ENCODE measurements at regions not wholly inside any gene's neighbourhood (a gene's known extent, or its start where the extent isn't known, plus 50 kb on each side); places are given as distances from the start of the nearest gene placed in this dataset.
A peak's percentile ranks its signal among the peaks of the same experiment; 100 is the strongest.

GRCh38 chr10:130691776-130692175 lies 555.6 kb downstream of the GLRX3 start:
- H2AK5ac ChIP-seq (ENCODE audit: low read length), result no peak overlapping the region
- no peak overlapping the region for H2BK5ac ChIP-seq (ENCODE audit: low read length)
- H3K9ac ChIP-seq (ENCODE audit: low read length), result no peak overlapping the region
- H3K27me3 ChIP-seq (ENCODE audit: insufficient read depth, low read length, poor library complexity), result no peaks in the 10 kb centered on the region
- no peak for DNase-seq
- H3K36me3 ChIP-seq (ENCODE audit: control insufficient read depth, insufficient read depth, low read length), result no peaks in the 10 kb centered on the region
- no peaks in the 10 kb centered on the region for H3K4me1 ChIP-seq (ENCODE audit: control insufficient read depth, low read depth, low read length)
- H2BK15ac ChIP-seq (replicated peaks; ENCODE audit: low read depth), result no peak overlapping the region
- H3K79me2 ChIP-seq (ENCODE audit: control insufficient read depth, insufficient read depth, low read length), result no peaks in the 10 kb centered on the region
- no peak overlapping the region for H4K5ac ChIP-seq (ENCODE audit: low read length)
- H3K18ac ChIP-seq (ENCODE audit: low read length), result no peak overlapping the region
- no peak overlapping the region for H3K23ac ChIP-seq (ENCODE audit: low read length)
- H3K79me1 ChIP-seq (ENCODE audit: low read length), result no peaks in the 10 kb centered on the region
- H2BK120ac ChIP-seq (ENCODE audit: low read depth, low read length), result no peak overlapping the region
- H3K56ac ChIP-seq (ENCODE audit: low read length), result no peak overlapping the region
- no peak overlapping the region for H3K27ac ChIP-seq (ENCODE audit: low read depth, low read length)
- H4K8ac ChIP-seq (ENCODE audit: low read depth, low read length), result no peak overlapping the region
- H3K4me2 ChIP-seq (ENCODE audit: low read length), result no peak overlapping the region
- H3K4ac ChIP-seq (ENCODE audit: low read depth, low read length), result no peak overlapping the region
- H3K4me3 ChIP-seq (ENCODE audit: low read length), result no peak overlapping the region
- no CpG with 5 or more reads among the region's 3 CpGs for WGBS (ENCODE audit: extremely low coverage, insufficient coverage, low lambda C conversion rate)

- H3K18ac ChIP-seq (ENCODE audit: low read length), result no peak overlapping the region
- H3K4me2 ChIP-seq (ENCODE audit: low read length), result no peak overlapping the region
- no peaks in the 10 kb centered on the region for H3K36me3 ChIP-seq (ENCODE audit: control insufficient read depth, insufficient read depth, low read length)
- no peak overlapping the region for H3K56ac ChIP-seq (ENCODE audit: low read length)
- no peak overlapping the region for H2BK15ac ChIP-seq (replicated peaks; ENCODE audit: low read depth)
- no CpG with 5 or more reads among the region's 9 CpGs for WGBS (ENCODE audit: extremely low coverage, insufficient coverage, low lambda C conversion rate)
- H3K79me2 ChIP-seq (ENCODE audit: control insufficient read depth, insufficient read depth, low read length), result no peaks in the 10 kb centered on the region
- no peak overlapping the region for H4K8ac ChIP-seq (ENCODE audit: low read depth, low read length)
- H2BK120ac ChIP-seq (ENCODE audit: low read depth, low read length), result no peak overlapping the region
- no peaks in the 10 kb centered on the region for H3K27me3 ChIP-seq (ENCODE audit: insufficient read depth, low read length, poor library complexity)
- H2BK5ac ChIP-seq (ENCODE audit: low read length), result no peak overlapping the region
- H3K4me3 ChIP-seq (ENCODE audit: low read length), result no peak overlapping the region
- H3K27ac ChIP-seq (ENCODE audit: low read depth, low read length), result no peak overlapping the region
- no peak overlapping the region for H3K9ac ChIP-seq (ENCODE audit: low read length)
- H3K79me1 ChIP-seq (ENCODE audit: low read length), result no peaks in the 10 kb centered on the region
- H4K5ac ChIP-seq (ENCODE audit: low read length), result no peak overlapping the region
- H3K4me1 ChIP-seq (ENCODE audit: control insufficient read depth, low read depth, low read length), result no peaks in the 10 kb centered on the region
- no peak overlapping the region for H3K4ac ChIP-seq (ENCODE audit: low read depth, low read length)
- H3K23ac ChIP-seq (ENCODE audit: low read length), result no peak overlapping the region
- no peak overlapping the region for H2AK5ac ChIP-seq (ENCODE audit: low read length)
- DNase-seq, result no peak
These were observed 560.7 kb downstream of the GLRX3 start for GRCh38 chr10:130696870-130697269.

DNA sequence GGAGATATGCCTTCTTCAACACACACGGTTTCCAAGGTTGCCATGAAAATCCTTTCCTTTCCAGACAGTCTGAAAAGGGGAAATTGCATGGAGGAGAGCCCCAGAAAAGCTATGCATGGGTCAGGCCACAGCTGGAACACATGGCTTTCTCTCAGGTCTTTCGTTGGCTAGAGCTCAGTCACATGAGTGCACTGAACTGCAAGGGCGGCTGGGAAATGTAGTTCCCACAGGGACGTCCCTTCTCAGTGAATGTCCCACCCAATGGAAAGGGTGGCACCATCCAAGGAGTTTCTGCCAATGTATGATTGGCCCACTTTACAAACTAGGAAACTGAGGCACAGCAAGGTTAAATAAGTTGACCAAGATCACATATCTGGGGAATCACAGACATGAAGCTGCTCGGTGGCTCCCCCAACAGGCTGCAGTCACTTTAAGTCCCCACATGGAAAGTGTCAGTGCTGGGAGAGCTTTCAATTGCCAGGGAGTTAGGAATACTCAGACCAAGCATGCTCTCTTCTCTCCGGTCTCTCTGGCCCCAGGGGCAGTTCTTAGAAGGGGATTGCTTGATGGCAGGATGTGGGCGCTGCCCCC lies 571.3 kb downstream of the GLRX3 start:
- no peaks in the 10 kb centered on the region for H3K79me1 ChIP-seq (ENCODE audit: low read length)
- no peaks in the 10 kb centered on the region for H3K4me1 ChIP-seq (ENCODE audit: control insufficient read depth, low read depth, low read length)
- no peak overlapping the region for H3K4me3 ChIP-seq (ENCODE audit: low read length)
- no peak overlapping the region for H3K23ac ChIP-seq (ENCODE audit: low read length)
- H3K79me2 ChIP-seq (ENCODE audit: control insufficient read depth, insufficient read depth, low read length), result no peaks in the 10 kb centered on the region
- H3K36me3 ChIP-seq (ENCODE audit: control insufficient read depth, insufficient read depth, low read length), result no peaks in the 10 kb centered on the region
- H2BK5ac ChIP-seq (ENCODE audit: low read length), result no peak overlapping the region
- no peak overlapping the region for H3K4me2 ChIP-seq (ENCODE audit: low read length)
- peak; percentile 22 for DNase-seq
- H4K5ac ChIP-seq (ENCODE audit: low read length), result no peak overlapping the region
- H2BK15ac ChIP-seq (replicated peaks; ENCODE audit: low read depth), result no peak overlapping the region
- no peak overlapping the region for H4K8ac ChIP-seq (ENCODE audit: low read depth, low read length)
- H3K27ac ChIP-seq (ENCODE audit: low read depth, low read length), result no peak overlapping the region
- no peak overlapping the region for H3K4ac ChIP-seq (ENCODE audit: low read depth, low read length)
- no peaks in the 10 kb centered on the region for H3K27me3 ChIP-seq (ENCODE audit: insufficient read depth, low read length, poor library complexity)
- H2BK120ac ChIP-seq (ENCODE audit: low read depth, low read length), result no peak overlapping the region
- no peak overlapping the region for H3K9ac ChIP-seq (ENCODE audit: low read length)
- WGBS (ENCODE audit: extremely low coverage, insufficient coverage, low lambda C conversion rate), result no CpG with 5 or more reads among the region's 7 CpGs
- no peak overlapping the region for H3K18ac ChIP-seq (ENCODE audit: low read length)
- H2AK5ac ChIP-seq (ENCODE audit: low read length), result no peak overlapping the region
- no peak overlapping the region for H3K56ac ChIP-seq (ENCODE audit: low read length)

GRCh38 chr10:130708465-130709070 lies 572.4 kb downstream of the GLRX3 start:
- no peak overlapping the region for H3K56ac ChIP-seq (ENCODE audit: low read length)
- no peak overlapping the region for H4K8ac ChIP-seq (ENCODE audit: low read depth, low read length)
- H3K18ac ChIP-seq (ENCODE audit: low read length), result no peak overlapping the region
- no peaks in the 10 kb centered on the region for H3K27me3 ChIP-seq (ENCODE audit: insufficient read depth, low read length, poor library complexity)
- no CpG with 5 or more reads among the region's 18 CpGs for WGBS (ENCODE audit: extremely low coverage, insufficient coverage, low lambda C conversion rate)
- H3K9ac ChIP-seq (ENCODE audit: low read length), result no peak overlapping the region
- H3K4me3 ChIP-seq (ENCODE audit: low read length), result no peak overlapping the region
- H2AK5ac ChIP-seq (ENCODE audit: low read length), result no peak overlapping the region
- no peaks in the 10 kb centered on the region for H3K79me1 ChIP-seq (ENCODE audit: low read length)
- H2BK15ac ChIP-seq (replicated peaks; ENCODE audit: low read depth), result no peak overlapping the region
- no peak overlapping the region for H3K27ac ChIP-seq (ENCODE audit: low read depth, low read length)
- H3K4ac ChIP-seq (ENCODE audit: low read depth, low read length), result no peak overlapping the region
- no peak for DNase-seq
- H4K5ac ChIP-seq (ENCODE audit: low read length), result no peak overlapping the region
- no peak overlapping the region for H2BK120ac ChIP-seq (ENCODE audit: low read depth, low read length)
- H2BK5ac ChIP-seq (ENCODE audit: low read length), result no peak overlapping the region
- no peaks in the 10 kb centered on the region for H3K79me2 ChIP-seq (ENCODE audit: control insufficient read depth, insufficient read depth, low read length)
- H3K23ac ChIP-seq (ENCODE audit: low read length), result no peak overlapping the region
- H3K4me1 ChIP-seq (ENCODE audit: control insufficient read depth, low read depth, low read length), result no peaks in the 10 kb centered on the region
- H3K4me2 ChIP-seq (ENCODE audit: low read length), result no peak overlapping the region
- no peaks in the 10 kb centered on the region for H3K36me3 ChIP-seq (ENCODE audit: control insufficient read depth, insufficient read depth, low read length)

DNA sequence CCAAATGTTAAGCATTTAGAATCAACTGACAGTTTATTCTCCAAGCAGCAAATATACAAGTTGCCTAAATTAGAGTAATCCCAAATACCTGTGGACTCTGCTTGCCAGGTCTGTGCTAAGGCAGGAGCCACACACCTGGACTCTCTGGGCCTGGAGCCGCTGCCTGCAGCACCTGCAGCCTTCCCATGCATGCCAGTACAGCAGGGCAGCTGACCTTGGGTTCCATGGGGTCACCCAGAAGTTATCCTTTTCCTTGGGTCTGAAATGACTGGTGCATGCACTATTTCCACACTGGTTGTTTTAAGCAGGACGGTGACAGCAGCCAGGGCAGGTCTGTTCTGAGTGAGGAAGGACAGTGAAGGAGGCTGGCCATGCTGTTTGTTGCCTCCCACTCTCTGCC lies 573.2 kb downstream of the GLRX3 start:
- no peaks in the 10 kb centered on the region for H3K27me3 ChIP-seq (ENCODE audit: insufficient read depth, low read length, poor library complexity)
- no peak overlapping the region for H4K5ac ChIP-seq (ENCODE audit: low read length)

DNA sequence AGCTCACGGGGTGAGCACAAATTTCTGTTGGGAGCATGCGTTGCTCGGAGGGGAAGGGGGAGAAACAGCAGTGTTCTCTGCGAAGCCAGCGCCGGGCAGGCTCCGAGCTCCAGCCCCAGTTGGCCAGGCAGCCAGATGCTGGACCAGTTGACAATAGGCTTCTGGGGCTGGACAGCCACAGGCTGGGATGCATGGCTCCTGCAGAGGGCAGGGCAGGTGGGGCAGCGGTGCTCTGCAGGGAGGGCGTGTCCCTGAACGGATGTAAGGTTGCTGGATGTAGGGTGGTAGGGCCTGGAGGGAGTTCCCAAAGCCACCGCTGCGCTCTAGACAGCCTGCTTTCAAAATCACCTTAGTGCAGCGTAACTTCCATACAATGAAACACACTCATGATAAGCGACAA lies 574.9 kb downstream of the GLRX3 start:
- Histone ChIP-seq H3K36me3 (ENCODE audit: control insufficient read depth, insufficient read depth, low read length) (no peaks in the 10 kb centered on the region), H2BK5ac (ENCODE audit: low read length) (no peak overlapping the region), H2AK5ac (ENCODE audit: low read length) (no peak overlapping the region), H4K5ac (ENCODE audit: low read length) (no peak overlapping the region), H3K4me2 (ENCODE audit: low read length) (no peak overlapping the region), H4K8ac (ENCODE audit: low read depth, low read length) (no peak overlapping the region), H3K9ac (ENCODE audit: low read length) (no peak overlapping the region), H3K23ac (ENCODE audit: low read length) (no peak overlapping the region), H3K4me3 (ENCODE audit: low read length) (no peak overlapping the region), H3K79me2 (ENCODE audit: control insufficient read depth, insufficient read depth, low read length) (no peaks in the 10 kb centered on the region), H2BK120ac (ENCODE audit: low read depth, low read length) (no peak overlapping the region), H3K27ac (ENCODE audit: low read depth, low read length) (no peak overlapping the region), H3K79me1 (ENCODE audit: low read length) (no peaks in the 10 kb centered on the region), H3K4ac (ENCODE audit: low read depth, low read length) (no peak overlapping the region), H3K4me1 (ENCODE audit: control insufficient read depth, low read depth, low read length) (no peaks in the 10 kb centered on the region), H3K56ac (ENCODE audit: low read length) (no peak overlapping the region), H3K27me3 (ENCODE audit: insufficient read depth, low read length, poor library complexity) (no peaks in the 10 kb centered on the region), H3K18ac (ENCODE audit: low read length) (no peak overlapping the region), H2BK15ac (replicated peaks; ENCODE audit: low read depth) (no peak overlapping the region)
- no peak for DNase-seq
- WGBS (ENCODE audit: extremely low coverage, insufficient coverage, low lambda C conversion rate), result no CpG with 5 or more reads among the region's 14 CpGs

More for the DNA sequence above, 573.2 kb downstream of the GLRX3 start:
- no peak overlapping the region for H2BK15ac ChIP-seq (replicated peaks; ENCODE audit: low read depth)
- WGBS (ENCODE audit: extremely low coverage, insufficient coverage, low lambda C conversion rate), result no CpG with 5 or more reads among the region's 2 CpGs
- H3K79me2 ChIP-seq (ENCODE audit: control insufficient read depth, insufficient read depth, low read length), result no peaks in the 10 kb centered on the region
- no peaks in the 10 kb centered on the region for H3K79me1 ChIP-seq (ENCODE audit: low read length)
- H3K9ac ChIP-seq (ENCODE audit: low read length), result no peak overlapping the region
- H2BK5ac ChIP-seq (ENCODE audit: low read length), result no peak overlapping the region
- no peaks in the 10 kb centered on the region for H3K36me3 ChIP-seq (ENCODE audit: control insufficient read depth, insufficient read depth, low read length)
- H2AK5ac ChIP-seq (ENCODE audit: low read length), result no peak overlapping the region
- no peak overlapping the region for H4K8ac ChIP-seq (ENCODE audit: low read depth, low read length)
- H3K23ac ChIP-seq (ENCODE audit: low read length), result no peak overlapping the region
- no peak overlapping the region for H2BK120ac ChIP-seq (ENCODE audit: low read depth, low read length)
- DNase-seq, result no peak
- H3K4me1 ChIP-seq (ENCODE audit: control insufficient read depth, low read depth, low read length), result no peaks in the 10 kb centered on the region
- H3K18ac ChIP-seq (ENCODE audit: low read length), result no peak overlapping the region
- H3K4ac ChIP-seq (ENCODE audit: low read depth, low read length), result no peak overlapping the region
- no peak overlapping the region for H3K4me3 ChIP-seq (ENCODE audit: low read length)
- no peak overlapping the region for H3K4me2 ChIP-seq (ENCODE audit: low read length)
- no peak overlapping the region for H3K56ac ChIP-seq (ENCODE audit: low read length)
- H3K27ac ChIP-seq (ENCODE audit: low read depth, low read length), result no peak overlapping the region

Measured in mesendoderm (in vitro differentiated cells).